ENCODE measurements at regions not wholly inside any gene's neighbourhood (a gene's known extent, or its start where the extent isn't known, plus 50 kb on each side); places are given as distances from the start of the nearest gene placed in this dataset.

DNA sequence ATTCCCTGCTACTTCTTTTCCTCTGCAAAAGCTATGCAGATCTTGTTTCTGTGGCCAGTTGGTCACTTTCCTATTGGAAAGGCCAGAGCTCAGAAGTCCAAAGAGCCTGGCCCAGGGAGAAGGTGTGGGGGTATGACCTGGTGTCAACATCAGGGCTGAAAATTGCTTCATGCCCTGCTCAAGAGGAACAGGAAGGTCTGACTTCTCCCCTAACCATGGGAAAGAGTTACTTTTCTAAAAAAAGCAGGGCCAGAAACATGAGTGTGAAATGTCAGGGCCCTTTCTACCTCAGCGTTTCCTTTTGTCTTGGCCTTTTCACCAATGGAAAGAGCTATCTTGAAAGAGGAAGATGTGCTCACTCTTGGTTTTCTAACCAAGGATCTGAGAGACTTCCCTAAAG, 117.4 kb downstream of the MAFB start:
- Mint-ChIP-seq H3K27ac (peak overlapping the region; percentile 88 to 97 (median 95)), H3K4me3 (peak overlapping the region; percentile 41 to 57), H3K4me1 (peaks cover 57% of the 10 kb centered on the region), H3K9me3 (peaks cover 0 to 4% (median 0%) of the 10 kb centered on the region in 7 donors), H3K36me3 (no peaks in the 10 kb centered on the region), H3K27me3 (ENCODE audit: low read depth in 3 of 3) (peaks cover 3 to 8% (median 3%) of the 10 kb centered on the region in 3 donors)
- Histone ChIP-seq H3K27me3 (ENCODE audit: control insufficient read depth in 2 of 2, insufficient read depth in 2 of 2, low read length in 2 of 2) (no peaks in the 10 kb centered on the region), H2AFZ (ENCODE audit: insufficient read depth, low read depth, low read length, poor library complexity, severe bottlenecking) (no peak overlapping the region), H3K4me2 (replicated peaks; ENCODE audit: extremely low read depth, low read length, poor library complexity, severe bottlenecking) (peak overlapping the region; percentile 59), H3K27ac (ENCODE audit: low read depth in 1 of 2, low read length in 2 of 2) (peak overlapping the region; percentile 92 to 95), H3K9ac (ENCODE audit: insufficient read depth, low read length, poor library complexity, severe bottlenecking) (peak overlapping the region; percentile 63), H3K36me3 (replicated peaks in 1 of 2; ENCODE audit: control insufficient read depth in 1 of 2, insufficient read depth in 2 of 2, low read length in 2 of 2) (no peaks in the 10 kb centered on the region), H4K20me1 (ENCODE audit: insufficient read depth, low read length) (no peaks in the 10 kb centered on the region), H3K9me3 (replicated peaks in 1 of 2; ENCODE audit: control insufficient read depth in 1 of 2, insufficient read depth in 1 of 2, low read length in 2 of 2) (no peaks in the 10 kb centered on the region), H3K4me1 (ENCODE audit: control insufficient read depth in 1 of 2, insufficient read depth in 2 of 2, low read length in 2 of 2) (peaks cover 53 to 59% of the 10 kb centered on the region in 2 donors), H3K4me3 (replicated peaks in 1 of 3; ENCODE audit: low read depth in 2 of 3, low read length in 3 of 3) (peak overlapping the region in 1 of 3 experiments; percentile 57), H3K79me2 (ENCODE audit: insufficient read depth, low read length) (no peaks in the 10 kb centered on the region)
- 0% methylated on average over 1 of the region's 1 CpG for WGBS (ENCODE audit: insufficient coverage)
- TF ChIP-seq, protein P1, sequence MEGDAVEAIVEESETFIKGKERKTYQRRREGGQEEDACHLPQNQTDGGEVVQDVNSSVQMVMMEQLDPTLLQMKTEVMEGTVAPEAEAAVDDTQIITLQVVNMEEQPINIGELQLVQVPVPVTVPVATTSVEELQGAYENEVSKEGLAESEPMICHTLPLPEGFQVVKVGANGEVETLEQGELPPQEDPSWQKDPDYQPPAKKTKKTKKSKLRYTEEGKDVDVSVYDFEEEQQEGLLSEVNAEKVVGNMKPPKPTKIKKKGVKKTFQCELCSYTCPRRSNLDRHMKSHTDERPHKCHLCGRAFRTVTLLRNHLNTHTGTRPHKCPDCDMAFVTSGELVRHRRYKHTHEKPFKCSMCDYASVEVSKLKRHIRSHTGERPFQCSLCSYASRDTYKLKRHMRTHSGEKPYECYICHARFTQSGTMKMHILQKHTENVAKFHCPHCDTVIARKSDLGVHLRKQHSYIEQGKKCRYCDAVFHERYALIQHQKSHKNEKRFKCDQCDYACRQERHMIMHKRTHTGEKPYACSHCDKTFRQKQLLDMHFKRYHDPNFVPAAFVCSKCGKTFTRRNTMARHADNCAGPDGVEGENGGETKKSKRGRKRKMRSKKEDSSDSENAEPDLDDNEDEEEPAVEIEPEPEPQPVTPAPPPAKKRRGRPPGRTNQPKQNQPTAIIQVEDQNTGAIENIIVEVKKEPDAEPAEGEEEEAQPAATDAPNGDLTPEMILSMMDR (IDR thresholded peaks at IDR 0.05) = no peak
- peak; percentile 79 to 92 (median 88) for DNase-seq
- intact Hi-C loops (cut with micrococcal nuclease) = loop anchor here (1.0 to 10.0 kb wide), 3 partner anchors 9 to 183 kb away; partner anchors contain the start of gene MAFB (in 1 of the 2)

DNA sequence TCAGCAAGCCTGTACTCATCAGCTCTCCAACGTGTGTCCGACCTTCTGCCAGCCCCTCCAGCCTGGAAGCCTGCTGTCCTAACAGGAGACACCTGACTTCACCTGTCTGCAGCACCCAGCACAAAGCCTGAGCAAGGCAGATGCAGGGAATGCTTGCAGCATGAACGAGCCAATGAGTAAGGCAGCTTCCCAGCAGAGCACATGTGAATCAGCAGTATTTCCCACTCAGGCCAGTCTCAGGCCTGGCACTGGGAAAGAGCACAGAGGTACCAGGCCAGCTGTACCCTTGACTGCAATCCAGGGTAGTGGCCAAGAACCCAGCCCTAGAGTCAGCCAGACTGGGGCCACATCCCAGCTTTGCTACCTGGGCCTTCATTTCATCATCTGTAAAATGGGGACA, 120.8 kb downstream of the MAFB start:
- no peaks in the 10 kb centered on the region for H3K36me3 ChIP-seq (replicated peaks in 1 of 2; ENCODE audit: control insufficient read depth in 1 of 2, insufficient read depth in 2 of 2, low read length in 2 of 2)
- H3K9me3 Mint-ChIP-seq = peaks cover 0 to 2% (median 0%) of the 10 kb centered on the region in 7 donors
- H3K27me3 ChIP-seq (ENCODE audit: control insufficient read depth in 2 of 2, insufficient read depth in 2 of 2, low read length in 2 of 2) = no peaks in the 10 kb centered on the region
- no peaks in the 10 kb centered on the region for H3K9me3 ChIP-seq (replicated peaks in 1 of 2; ENCODE audit: control insufficient read depth in 1 of 2, insufficient read depth in 1 of 2, low read length in 2 of 2)
- peaks cover 49 to 57% of the 10 kb centered on the region in 2 donors for H3K4me1 ChIP-seq (ENCODE audit: control insufficient read depth in 1 of 2, insufficient read depth in 2 of 2, low read length in 2 of 2)
- no peak overlapping the region for H3K9ac ChIP-seq (ENCODE audit: insufficient read depth, low read length, poor library complexity, severe bottlenecking)
- 79% methylated on average over 3 of the region's 3 CpGs for WGBS (ENCODE audit: insufficient coverage)
- H4K20me1 ChIP-seq (ENCODE audit: insufficient read depth, low read length) = no peaks in the 10 kb centered on the region
- no peak overlapping the region for H2AFZ ChIP-seq (ENCODE audit: insufficient read depth, low read depth, low read length, poor library complexity, severe bottlenecking)
- DNase-seq = peak in 1 of 3 donors; percentile 22
- TF ChIP-seq, protein P1 (IDR thresholded peaks at IDR 0.05) = no peak
- H3K4me2 ChIP-seq (replicated peaks; ENCODE audit: extremely low read depth, low read length, poor library complexity, severe bottlenecking) = no peak overlapping the region
- H3K79me2 ChIP-seq (ENCODE audit: insufficient read depth, low read length) = no peaks in the 10 kb centered on the region
- H3K27ac Mint-ChIP-seq = peak overlapping the region in 1 of 7 donors; percentile 26
- H3K36me3 Mint-ChIP-seq = peaks cover 0 to 3% of the 10 kb centered on the region in 2 donors
- H3K27ac ChIP-seq (ENCODE audit: low read depth in 1 of 2, low read length in 2 of 2) = no peak overlapping the region
- H3K4me3 Mint-ChIP-seq = no peak overlapping the region
- H3K27me3 Mint-ChIP-seq (ENCODE audit: low read depth in 3 of 3) = no peaks in the 10 kb centered on the region
- H3K4me1 Mint-ChIP-seq = peaks cover 53% of the 10 kb centered on the region
- intact Hi-C loops (cut with micrococcal nuclease) = loop anchor here in 1 of 2 donors (10.0 kb wide), 1 partner anchor 63 kb away; no protein-coding TSS in a partner anchor
- no peak overlapping the region for H3K4me3 ChIP-seq (replicated peaks in 1 of 3; ENCODE audit: low read depth in 2 of 3, low read length in 3 of 3)
